Mammary epithelial cell (primary cell): ENCODE measurements at regions not wholly inside any gene's neighbourhood (a gene's known extent, or its start where the extent isn't known, plus 50 kb on each side); places are given as distances from the start of the nearest gene placed in this dataset.

Experiments
- CTCF ChIP-seq, 2 donors: IDR thresholded peaks in 1 of 2; conservative IDR thresholded peaks in 1 of 2; 2 replicates each; pipeline ENCODE4 v1.5.1; 2011 to 2012; ENCODE audit warnings: inconsistent platforms in 2 of 2, low read length in 2 of 2, mild to moderate bottlenecking in 2 of 2, control low read depth in 1 of 2, low read depth in 1 of 2; ENCODE audit not compliant: insufficient read depth in 1 of 2; ENCODE audit errors: extremely low read depth in 1 of 2
- EZH2 ChIP-seq: IDR thresholded peaks from 2 replicates; pipeline ENCODE4 v1.6.1; 2012; ENCODE audit warnings: low read length, inconsistent platforms, borderline replicate concordance

- TF ChIP-seq CTCF (conservative IDR thresholded peaks at IDR 0.05 in 1 of 2, IDR thresholded peaks at IDR 0.05 in 1 of 2; ENCODE audit: extremely low read depth in 1 of 2, insufficient read depth in 1 of 2, low read depth in 1 of 2, low read length in 2 of 2): no peak
- TF ChIP-seq EZH2: no peak
Measured at GRCh38 chr2:52341732-52342131, 1309.8 kb upstream of the NRXN1 start.
